ENCODE measurements at regions not wholly inside any gene's neighbourhood (a gene's known extent, or its start where the extent isn't known, plus 50 kb on each side); places are given as distances from the start of the nearest gene placed in this dataset.

GRCh38 chr3:94978084-94978483 lies 915.2 kb downstream of the NSUN3 start:
- no peak for TF ChIP-seq FOXK2 (IDR thresholded peaks at IDR 0.05)
- no peak for TF ChIP-seq PKNOX1 (IDR thresholded peaks at IDR 0.05)
- no peak for TF ChIP-seq TARDBP (IDR thresholded peaks at IDR 0.05)
- no peak for TF ChIP-seq BHLHE40 (IDR thresholded peaks at IDR 0.05; ENCODE audit: borderline replicate concordance)
- TF ChIP-seq SP1 (IDR thresholded peaks at IDR 0.05): no peak
- TF ChIP-seq FOXA1 (IDR thresholded peaks at IDR 0.05): no peak
- no peak for TF ChIP-seq NFRKB (IDR thresholded peaks at IDR 0.05)
- no peak for TF ChIP-seq FOXM1 (IDR thresholded peaks at IDR 0.05; ENCODE audit: borderline replicate concordance)
- no peak for TF ChIP-seq ELF4 (IDR thresholded peaks at IDR 0.05)
- TF ChIP-seq SUZ12 (IDR thresholded peaks at IDR 0.05): no peak
- TF ChIP-seq CTBP1 (IDR thresholded peaks at IDR 0.05; ENCODE audit: borderline replicate concordance): no peak
- no peak for TF ChIP-seq L3MBTL2 (conservative IDR thresholded peaks at IDR 0.05)
- no peak for TF ChIP-seq LEF1 (IDR thresholded peaks at IDR 0.05; ENCODE audit: borderline replicate concordance)
